Glutamatergic neuron (in vitro differentiated cells): ENCODE measurements at regions not wholly inside any gene's neighbourhood (a gene's known extent, or its start where the extent isn't known, plus 50 kb on each side); places are given as distances from the start of the nearest gene placed in this dataset.

ENCODE experiments used
- DNase-seq: peaks from one replicate; pipeline ENCODE4 v3.0.0; 2022
- H3K27ac Mint-ChIP-seq: one replicate; pipeline ENCODE4 v1.8.0; 2020; ENCODE audit warnings: mild to moderate bottlenecking, mixed read lengths, inconsistent platforms; ENCODE audit not compliant: unreplicated experiment
- H3K27me3 Mint-ChIP-seq: one replicate; pipeline ENCODE4 v1.8.0; 2020; ENCODE audit warnings: mild to moderate bottlenecking, moderate library complexity, mixed read lengths, inconsistent platforms; ENCODE audit not compliant: unreplicated experiment
- H3K36me3 Mint-ChIP-seq: one replicate; pipeline ENCODE4 v1.8.0; 2020; ENCODE audit warnings: mild to moderate bottlenecking, mixed read lengths, inconsistent platforms; ENCODE audit not compliant: unreplicated experiment
- H3K4me1 Mint-ChIP-seq: one replicate; pipeline ENCODE4 v1.8.0; 2020; ENCODE audit warnings: mild to moderate bottlenecking, low read depth, mixed read lengths, inconsistent platforms; ENCODE audit not compliant: unreplicated experiment
- H3K4me3 Mint-ChIP-seq: one replicate; pipeline ENCODE4 v1.8.0; 2020; ENCODE audit warnings: mild to moderate bottlenecking, mixed read lengths, inconsistent platforms; ENCODE audit not compliant: unreplicated experiment
- H3K9me3 Mint-ChIP-seq: one replicate; pipeline ENCODE4 v1.8.0; 2020; ENCODE audit warnings: mild to moderate bottlenecking, moderate library complexity, mixed read lengths, inconsistent platforms; ENCODE audit not compliant: unreplicated experiment
- CTCF ChIP-seq: fragments of 200-600 bp; sonication (generic); IDR thresholded peaks from one replicate; pipeline ENCODE4 v1.5.0; 2021; ENCODE audit not compliant: partially characterized antibody, unreplicated experiment

GRCh38 chr15:58309963-58310928 lies 121.5 kb upstream of the LIPC start:
- Mint-ChIP-seq H3K27ac (no peak overlapping the region), H3K4me1 (peaks cover 4% of the 10 kb centered on the region), H3K36me3 (no peaks in the 10 kb centered on the region), H3K4me3 (no peak overlapping the region), H3K9me3 (no peaks in the 10 kb centered on the region), H3K27me3 (no peaks in the 10 kb centered on the region)
- no peak for DNase-seq
- TF ChIP-seq CTCF: no peak

GRCh38 chr15:58311556-58311955 lies 120.2 kb upstream of the LIPC start:
- no peak overlapping the region for H3K27ac Mint-ChIP-seq
- H3K27me3 Mint-ChIP-seq: no peaks in the 10 kb centered on the region
- no peak for DNase-seq
- H3K4me1 Mint-ChIP-seq: peaks cover 4% of the 10 kb centered on the region
- no peaks in the 10 kb centered on the region for H3K36me3 Mint-ChIP-seq
- no peaks in the 10 kb centered on the region for H3K9me3 Mint-ChIP-seq
- H3K4me3 Mint-ChIP-seq: no peak overlapping the region
- TF ChIP-seq CTCF: no peak

DNA sequence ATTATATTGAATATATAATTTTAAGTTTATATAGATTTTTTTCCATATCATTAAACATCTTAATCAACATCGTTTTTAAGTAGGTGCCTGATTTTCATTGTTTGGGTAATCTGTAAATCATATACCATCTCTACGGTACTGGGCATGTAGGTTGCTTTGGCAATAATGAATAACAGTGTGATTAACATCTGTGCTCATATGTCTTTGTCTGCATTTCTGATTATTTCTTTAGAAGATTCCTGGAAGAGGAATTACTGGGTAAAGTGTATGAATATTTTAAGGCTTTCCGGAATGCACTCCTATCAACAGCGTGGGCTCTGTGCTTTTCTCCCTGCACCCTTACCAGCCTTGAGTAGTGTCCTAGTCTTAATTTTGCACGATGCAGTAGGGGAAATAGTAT lies 119.8 kb upstream of the LIPC start:
- Mint-ChIP-seq H3K4me1 (peaks cover 2% of the 10 kb centered on the region), H3K4me3 (no peak overlapping the region), H3K27me3 (no peaks in the 10 kb centered on the region), H3K9me3 (no peaks in the 10 kb centered on the region), H3K27ac (no peak overlapping the region), H3K36me3 (no peaks in the 10 kb centered on the region)
- DNase-seq: no peak
- no peak for TF ChIP-seq CTCF

GRCh38 chr15:58313304-58313703 lies 118.5 kb upstream of the LIPC start:
- TF ChIP-seq CTCF: no peak
- no peaks in the 10 kb centered on the region for H3K27me3 Mint-ChIP-seq
- H3K4me3 Mint-ChIP-seq: no peak overlapping the region
- H3K9me3 Mint-ChIP-seq: no peaks in the 10 kb centered on the region
- no peak overlapping the region for H3K27ac Mint-ChIP-seq
- no peak for DNase-seq
- H3K36me3 Mint-ChIP-seq: no peaks in the 10 kb centered on the region
- no peaks in the 10 kb centered on the region for H3K4me1 Mint-ChIP-seq

DNA sequence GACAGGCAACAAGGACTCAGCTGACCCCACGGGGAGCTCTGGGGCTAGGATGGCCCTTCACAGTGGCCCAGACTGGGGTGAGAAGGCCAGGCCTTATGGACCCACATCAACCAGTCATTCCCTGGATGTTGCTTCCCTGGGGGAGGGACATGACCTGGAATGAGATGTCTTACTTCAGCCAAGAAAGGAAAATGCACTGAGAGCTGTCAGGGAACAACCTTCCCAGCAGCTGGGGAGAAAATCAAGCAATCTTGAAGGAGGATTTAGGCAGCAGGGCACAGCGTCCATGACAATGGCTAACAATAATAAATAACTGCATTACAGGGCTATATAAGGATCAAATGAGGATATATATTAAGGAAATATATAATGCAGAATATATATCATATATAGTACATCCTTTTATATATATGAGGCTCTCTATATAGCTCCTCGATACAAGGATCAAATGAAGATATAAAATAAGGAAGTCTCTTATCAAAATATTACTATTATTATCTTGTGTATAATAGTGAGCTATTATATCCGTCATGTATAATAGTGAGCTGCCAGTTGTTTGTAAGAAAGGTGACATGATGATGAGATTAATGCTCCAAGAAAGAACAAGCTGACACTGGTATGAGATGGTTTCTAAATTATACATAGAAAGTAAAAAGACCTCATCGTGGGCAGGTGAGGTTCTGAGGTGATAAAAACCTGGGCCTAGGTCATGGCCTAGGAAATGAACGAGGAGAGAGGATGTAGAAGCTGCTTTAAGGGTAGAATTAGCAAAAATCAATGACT lies 117.8 kb upstream of the LIPC start:
- H3K27me3 Mint-ChIP-seq: no peaks in the 10 kb centered on the region
- H3K4me1 Mint-ChIP-seq: no peaks in the 10 kb centered on the region
- no peak overlapping the region for H3K4me3 Mint-ChIP-seq
- DNase-seq: no peak
- no peak for TF ChIP-seq CTCF
- no peaks in the 10 kb centered on the region for H3K9me3 Mint-ChIP-seq
- H3K27ac Mint-ChIP-seq: no peak overlapping the region
- H3K36me3 Mint-ChIP-seq: no peaks in the 10 kb centered on the region
